ENCODE measurements at regions not wholly inside any gene's neighbourhood (a gene's known extent, or its start where the extent isn't known, plus 50 kb on each side); places are given as distances from the start of the nearest gene placed in this dataset.

- H3K27me3 Mint-ChIP-seq: no peaks in the 10 kb centered on the region
- peaks cover 0 to 7% (median 0%) of the 10 kb centered on the region in 9 donors for H3K9me3 Mint-ChIP-seq
- H3K4me3 Mint-ChIP-seq: no peak overlapping the region
- DNase-seq (no peak), ATAC-seq (no peak)
- POLR2A ChIA-PET: no interaction called here
- no peaks in the 10 kb centered on the region for H3K4me1 Mint-ChIP-seq
- no peaks in the 10 kb centered on the region for H3K36me3 Mint-ChIP-seq
- no peak overlapping the region for H3K27ac Mint-ChIP-seq
Observed at GRCh38 chr2:51243892-51244535, 212.1 kb upstream of the NRXN1 start.

DNA sequence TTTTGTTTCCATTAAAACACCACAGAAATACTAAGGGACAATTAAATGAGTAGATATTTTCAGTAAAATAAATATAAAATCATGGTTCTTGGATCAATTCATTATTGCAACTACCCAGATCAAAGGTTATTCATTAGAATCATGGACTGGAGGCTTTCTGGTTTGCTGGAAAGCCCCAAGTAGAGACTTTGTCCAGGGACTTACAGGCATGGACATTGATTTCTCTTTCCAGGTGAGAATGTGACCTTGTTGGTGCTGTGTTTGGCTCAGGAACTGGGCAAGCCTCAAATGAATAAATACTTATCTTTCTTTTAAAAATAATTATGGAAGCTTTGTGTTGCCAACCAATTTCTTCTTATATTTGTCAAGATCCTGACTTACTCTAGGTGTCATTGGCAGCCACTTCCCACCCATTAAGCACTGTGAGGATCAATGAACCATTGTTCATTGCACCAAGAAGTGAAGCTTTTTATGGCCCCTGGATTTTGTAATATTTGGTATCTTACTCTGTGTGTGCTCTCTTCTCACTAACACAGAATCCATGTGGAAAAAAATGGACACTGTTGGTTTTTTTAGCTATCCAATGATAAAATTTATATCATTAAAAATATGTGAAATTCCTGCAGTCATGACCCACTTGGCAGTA, 205.8 kb upstream of the NRXN1 start:
- no peak overlapping the region for H3K27ac Mint-ChIP-seq
- H3K9me3 Mint-ChIP-seq: peaks cover 0 to 21% (median 4%) of the 10 kb centered on the region in 9 donors
- H3K4me1 Mint-ChIP-seq: no peaks in the 10 kb centered on the region
- no peaks in the 10 kb centered on the region for H3K36me3 Mint-ChIP-seq
- ATAC-seq (no peak), DNase-seq (no peak)
- H3K4me3 Mint-ChIP-seq: no peak overlapping the region
- H3K27me3 Mint-ChIP-seq: no peaks in the 10 kb centered on the region
- POLR2A ChIA-PET: no interaction called here

- H3K36me3 Mint-ChIP-seq: no peaks in the 10 kb centered on the region
- H3K4me3 Mint-ChIP-seq: no peak overlapping the region
- DNase-seq: no peak
- POLR2A ChIA-PET: no interaction called here
- H3K27ac Mint-ChIP-seq: no peak overlapping the region
- no peaks in the 10 kb centered on the region for H3K27me3 Mint-ChIP-seq
- ATAC-seq: no peak
- peaks cover 0 to 26% (median 8%) of the 10 kb centered on the region in 9 donors for H3K9me3 Mint-ChIP-seq
- H3K4me1 Mint-ChIP-seq: no peaks in the 10 kb centered on the region
Observed at GRCh38 chr2:51232027-51232426, 200.1 kb upstream of the NRXN1 start.

DNA sequence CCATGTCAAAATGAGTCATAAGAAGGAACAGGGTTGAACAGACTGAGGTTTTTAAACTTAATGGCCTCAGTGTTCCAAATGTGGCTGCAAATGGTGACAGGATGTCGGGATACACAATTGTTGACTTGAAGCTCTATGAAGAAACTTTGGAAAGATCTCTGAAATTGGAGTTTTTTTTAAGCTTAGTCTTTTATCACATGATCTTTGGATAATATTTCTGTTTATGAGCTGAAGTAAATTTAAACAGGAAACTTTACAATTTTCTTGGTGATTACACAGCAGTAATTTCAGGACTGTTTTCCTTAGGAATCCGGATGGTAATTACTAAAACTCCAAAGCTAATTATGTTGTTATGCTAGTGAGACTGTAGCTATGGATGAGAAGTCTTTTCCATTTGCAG, 199.1 kb upstream of the NRXN1 start:
- Mint-ChIP-seq H3K4me1 (no peaks in the 10 kb centered on the region), H3K27me3 (no peaks in the 10 kb centered on the region), H3K4me3 (no peak overlapping the region), H3K9me3 (peaks cover 0 to 27% (median 8%) of the 10 kb centered on the region in 9 donors), H3K27ac (no peak overlapping the region), H3K36me3 (no peaks in the 10 kb centered on the region)
- no peak for DNase-seq
- POLR2A ChIA-PET: no interaction called here
- ATAC-seq: no peak

GRCh38 chr2:51225377-51225776, 193.4 kb upstream of the NRXN1 start:
- H3K27me3 Mint-ChIP-seq: no peaks in the 10 kb centered on the region
- DNase-seq: no peak
- no peaks in the 10 kb centered on the region for H3K4me1 Mint-ChIP-seq
- H3K36me3 Mint-ChIP-seq: no peaks in the 10 kb centered on the region
- POLR2A ChIA-PET: no interaction called here
- no peak for ATAC-seq
- peaks cover 0 to 23% (median 13%) of the 10 kb centered on the region in 9 donors for H3K9me3 Mint-ChIP-seq
- H3K4me3 Mint-ChIP-seq: no peak overlapping the region
- no peak overlapping the region for H3K27ac Mint-ChIP-seq

- Mint-ChIP-seq H3K27ac (no peak overlapping the region), H3K36me3 (no peaks in the 10 kb centered on the region)
Observed at GRCh38 chr2:51224790-51225189, 192.9 kb upstream of the NRXN1 start.

GRCh38 chr2:51222106-51222505, 190.2 kb upstream of the NRXN1 start:
- Mint-ChIP-seq H3K36me3 (peaks cover 0 to 5% (median 0%) of the 10 kb centered on the region in 3 donors), H3K27me3 (no peaks in the 10 kb centered on the region), H3K4me3 (no peak overlapping the region), H3K4me1 (no peaks in the 10 kb centered on the region), H3K9me3 (peaks cover 0 to 27% (median 12%) of the 10 kb centered on the region in 9 donors), H3K27ac (no peak overlapping the region)
- no peak for ATAC-seq
- POLR2A ChIA-PET: no interaction called here
- DNase-seq: no peak

More at GRCh38 chr2:51224790-51225189, 192.9 kb upstream of the NRXN1 start:
- POLR2A ChIA-PET: no interaction called here
- no peaks in the 10 kb centered on the region for H3K27me3 Mint-ChIP-seq
- H3K9me3 Mint-ChIP-seq: peaks cover 0 to 23% (median 13%) of the 10 kb centered on the region in 9 donors
- ATAC-seq: no peak
- no peak overlapping the region for H3K4me3 Mint-ChIP-seq
- DNase-seq: no peak
- H3K4me1 Mint-ChIP-seq: no peaks in the 10 kb centered on the region

DNA sequence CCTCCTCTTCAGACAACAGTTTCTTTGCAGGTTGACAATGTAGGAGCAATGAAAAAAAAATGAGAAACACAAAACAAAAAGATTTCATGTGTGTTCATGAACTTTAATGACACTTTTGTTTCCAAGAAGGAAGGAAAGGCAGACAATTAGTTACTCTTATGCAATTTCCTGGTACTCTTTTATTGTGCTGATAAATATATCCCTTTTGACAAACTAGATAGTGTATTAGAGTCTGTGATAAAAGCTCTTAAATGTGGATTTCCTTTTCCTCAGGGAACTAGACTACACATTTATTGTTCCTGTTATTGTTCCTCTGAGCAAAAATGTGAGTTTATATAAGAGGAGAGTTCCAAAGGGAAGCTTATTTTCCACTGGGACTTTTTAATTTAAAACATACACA, 188.7 kb upstream of the NRXN1 start:
- POLR2A ChIA-PET: no interaction called here
- peaks cover 0 to 20% (median 10%) of the 10 kb centered on the region in 9 donors for H3K9me3 Mint-ChIP-seq

DNA sequence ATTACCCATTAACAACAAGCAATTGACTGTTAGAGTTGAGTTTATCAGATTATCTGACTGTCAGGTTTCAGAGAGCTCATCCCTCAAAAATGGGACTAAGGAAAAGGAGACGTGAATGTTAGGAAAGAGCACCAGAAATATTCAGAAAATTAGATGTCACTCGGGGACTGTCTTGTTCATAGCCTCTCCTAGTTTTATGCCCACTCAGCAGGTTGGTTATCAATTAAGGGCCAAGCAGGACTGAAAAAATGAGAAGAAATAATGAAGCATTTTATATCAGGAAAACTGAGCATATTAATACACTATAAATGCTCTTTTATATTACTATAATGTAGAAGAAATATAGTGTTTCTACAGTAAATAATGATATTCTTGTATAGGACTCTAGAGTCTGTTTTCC, 188.1 kb upstream of the NRXN1 start:
- Mint-ChIP-seq H3K36me3 (peaks cover 0 to 5% (median 0%) of the 10 kb centered on the region in 3 donors), H3K27ac (no peak overlapping the region), H3K27me3 (no peaks in the 10 kb centered on the region), H3K4me1 (no peaks in the 10 kb centered on the region), H3K9me3 (peaks cover 0 to 18% (median 7%) of the 10 kb centered on the region in 9 donors), H3K4me3 (no peak overlapping the region)
- POLR2A ChIA-PET: no interaction called here
- ATAC-seq (no peak), DNase-seq (no peak)

More for the DNA sequence above, 188.7 kb upstream of the NRXN1 start:
- ATAC-seq (no peak), DNase-seq (no peak)
- Mint-ChIP-seq H3K4me1 (no peaks in the 10 kb centered on the region), H3K27me3 (no peaks in the 10 kb centered on the region), H3K27ac (no peak overlapping the region), H3K4me3 (no peak overlapping the region), H3K36me3 (peaks cover 0 to 5% (median 0%) of the 10 kb centered on the region in 3 donors)

GRCh38 chr2:51219468-51219867, 187.5 kb upstream of the NRXN1 start:
- Mint-ChIP-seq H3K4me1 (no peaks in the 10 kb centered on the region), H3K27ac (no peak overlapping the region), H3K36me3 (peaks cover 0 to 5% (median 0%) of the 10 kb centered on the region in 3 donors), H3K9me3 (peaks cover 0 to 18% (median 7%) of the 10 kb centered on the region in 9 donors), H3K4me3 (no peak overlapping the region), H3K27me3 (no peaks in the 10 kb centered on the region)
- no peak for ATAC-seq
- no peak for DNase-seq
- POLR2A ChIA-PET: no interaction called here

DNA sequence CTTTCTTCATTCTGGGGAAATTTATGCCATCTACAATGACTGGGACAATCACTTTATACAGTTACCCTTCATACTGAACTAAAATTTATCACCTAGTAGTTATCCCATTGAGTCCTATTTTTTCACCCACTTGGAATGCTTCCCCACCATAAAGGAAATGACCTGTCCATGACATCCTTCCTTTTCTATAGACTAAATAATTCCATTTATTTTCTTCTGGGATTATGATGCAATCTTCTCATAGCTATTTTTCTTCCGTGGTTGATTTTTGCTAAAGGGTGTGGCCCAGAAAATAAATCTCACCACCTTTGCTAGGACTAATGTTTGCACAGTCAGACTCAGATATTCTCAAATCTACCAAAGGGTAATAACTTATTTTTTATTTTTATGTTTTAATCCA, 186.1 kb upstream of the NRXN1 start:
- Mint-ChIP-seq H3K9me3 (peaks cover 0 to 15% (median 7%) of the 10 kb centered on the region in 9 donors), H3K27me3 (no peaks in the 10 kb centered on the region), H3K36me3 (peaks cover 0 to 5% (median 0%) of the 10 kb centered on the region in 3 donors), H3K4me3 (no peak overlapping the region), H3K27ac (no peak overlapping the region), H3K4me1 (no peaks in the 10 kb centered on the region)
- DNase-seq (no peak), ATAC-seq (no peak)
- POLR2A ChIA-PET: no interaction called here

GRCh38 chr2:51213826-51214225, 181.9 kb upstream of the NRXN1 start:
- no peak for ATAC-seq
- Mint-ChIP-seq H3K4me3 (no peak overlapping the region), H3K27me3 (no peaks in the 10 kb centered on the region), H3K4me1 (no peaks in the 10 kb centered on the region), H3K27ac (no peak overlapping the region), H3K9me3 (peaks cover 0 to 17% (median 3%) of the 10 kb centered on the region in 9 donors), H3K36me3 (no peaks in the 10 kb centered on the region)
- POLR2A ChIA-PET: no interaction called here
- DNase-seq: no peak

- no peaks in the 10 kb centered on the region for H3K36me3 Mint-ChIP-seq
- no peak overlapping the region for H3K27ac Mint-ChIP-seq
- no peak overlapping the region for H3K4me3 Mint-ChIP-seq
- ATAC-seq: no peak
- POLR2A ChIA-PET: no interaction called here
- peaks cover 0 to 17% (median 4%) of the 10 kb centered on the region in 9 donors for H3K9me3 Mint-ChIP-seq
- no peaks in the 10 kb centered on the region for H3K27me3 Mint-ChIP-seq
- H3K4me1 Mint-ChIP-seq: no peaks in the 10 kb centered on the region
- no peak for DNase-seq
Observed at GRCh38 chr2:51212374-51212773, 180.4 kb upstream of the NRXN1 start.

DNA sequence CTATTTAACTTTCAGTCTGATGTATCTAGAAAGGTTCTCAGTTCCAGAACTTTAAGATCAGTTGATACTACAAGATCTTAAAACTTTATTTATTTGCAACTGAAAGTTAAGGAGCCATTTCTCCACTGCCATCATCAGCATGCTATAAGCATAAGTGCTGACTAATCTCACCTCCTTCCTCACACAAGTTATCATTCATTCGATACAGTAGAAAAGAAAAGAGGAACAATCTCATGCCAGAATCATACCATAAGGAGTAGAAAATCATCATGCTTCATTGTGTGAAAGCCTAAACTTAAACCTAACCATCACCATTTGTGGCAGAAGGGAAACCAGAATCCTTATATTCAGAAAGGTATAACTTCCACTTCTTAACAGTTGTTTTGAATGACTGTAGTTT, 176.6 kb upstream of the NRXN1 start:
- no peak for ATAC-seq
- POLR2A ChIA-PET: no interaction called here
- no peak for DNase-seq
- no peak overlapping the region for H3K27ac Mint-ChIP-seq
- no peak overlapping the region for H3K4me3 Mint-ChIP-seq
- H3K27me3 Mint-ChIP-seq: no peaks in the 10 kb centered on the region
- H3K4me1 Mint-ChIP-seq: no peaks in the 10 kb centered on the region
- H3K9me3 Mint-ChIP-seq: peaks cover 0 to 15% (median 6%) of the 10 kb centered on the region in 9 donors
- no peaks in the 10 kb centered on the region for H3K36me3 Mint-ChIP-seq

Measured in naive thymus-derived CD8-positive, alpha-beta T cell (primary cell).